GM12878 (cell line): ENCODE measurements at regions not wholly inside any gene's neighbourhood (a gene's known extent, or its start where the extent isn't known, plus 50 kb on each side); places are given as distances from the start of the nearest gene placed in this dataset.

Source experiments
- ATAC-seq: fragments of 200-7000 bp; cut with Tn5 transposase; 3 replicates; pipeline ENCODE4 v1.9.1; 2020; ENCODE audit warnings: mild to moderate bottlenecking, moderate library complexity
- BruUV-seq: library from RNA; stranded (reverse); fragments of 400-500 nt; replicated peaks from 2 replicates; lab custom pipeline; 2021; lab: Mats Ljungman, UMichigan
- CTCF ChIA-PET: fragments of 300-600 bp; sonication (Branson Sonifier 250); formaldehyde crosslinking; extraction: SDS; loops from one replicate; lab custom pipeline; 2021; ENCODE audit warnings: inconsistent platforms; lab: Yijun Ruan, JAX
- POLR2A ChIA-PET: fragments of 350-600 bp; formaldehyde crosslinking; extraction: SDS; loops from one replicate; lab custom pipeline; 2021; ENCODE audit warnings: inconsistent platforms; lab: Charles Lee
- RAD21 ChIA-PET: fragments of 300-600 bp; sonication (Branson Sonifier 250); formaldehyde crosslinking; loops from one replicate; lab custom pipeline; 2023; ENCODE audit warnings: antibody characterized with exemption; ENCODE audit not compliant: unreplicated experiment; lab: Charles Lee
- SMC1A ChIA-PET: fragments of 300-600 bp; sonication (Branson Sonifier 250); formaldehyde crosslinking; loops from one replicate; lab custom pipeline; 2023; ENCODE audit not compliant: unreplicated experiment, uncharacterized antibody; lab: Charles Lee
- DNase-seq: peaks from one replicate; pipeline ENCODE4 v3.0.0-alpha.2; 2011; ENCODE audit warnings: low read depth, low spot score
- FAIRE-seq: peaks from 3 replicates; lab custom pipeline; 2011; peaks lifted over from hg19 to GRCh38; lab: Jason Lieb, UNC
- H2AFZ ChIP-seq: 2 replicates; pipeline ENCODE4 v1.6.0; 2011; ENCODE audit warnings: low read depth, low read length, control low read depth; ENCODE audit not compliant: control insufficient read depth
- H3K27ac ChIP-seq: 2 replicates; pipeline ENCODE4 v1.5.1; 2011; ENCODE audit warnings: control low read depth; ENCODE audit not compliant: control insufficient read depth, insufficient read depth
- H3K27me3 ChIP-seq, 2 experiments: replicated peaks in 1 of 2; 2 replicates each; pipeline versions ENCODE4 v1.6.0 to v1.6.1; 2011; ENCODE audit warnings: low read length in 1 of 2; ENCODE audit not compliant: control insufficient read depth in 2 of 2, insufficient read depth in 2 of 2
- H3K36me3 ChIP-seq, 2 experiments: 2 replicates each; pipeline ENCODE4 v1.5.1; 2011; ENCODE audit warnings: low read length in 1 of 2; ENCODE audit not compliant: control insufficient read depth in 2 of 2, insufficient read depth in 2 of 2
- H3K4me1 ChIP-seq: 2 replicates; pipeline ENCODE4 v1.6.1; 2011; ENCODE audit warnings: mild to moderate bottlenecking, low read length, moderate library complexity, mixed read lengths; ENCODE audit not compliant: control insufficient read depth, insufficient read depth
- H3K4me2 ChIP-seq: 2 replicates; pipeline ENCODE4 v1.6.0; 2011; ENCODE audit warnings: control low read depth; ENCODE audit not compliant: control insufficient read depth, insufficient read depth
- H3K4me3 ChIP-seq: fragments of 200-600 bp; sonication (generic); 2 replicates; pipeline ENCODE4 v1.5.1; 2016
- H3K79me2 ChIP-seq: 2 replicates; pipeline ENCODE4 v1.6.0; 2011; ENCODE audit warnings: low read length; ENCODE audit not compliant: control insufficient read depth, insufficient read depth
- H3K9ac ChIP-seq: 2 replicates; pipeline ENCODE4 v1.8.0; 2011; ENCODE audit warnings: low read length, control low read depth, mixed read lengths; ENCODE audit not compliant: control insufficient read depth, insufficient read depth
- H3K9me3 ChIP-seq: replicated peaks from 3 replicates; pipeline ENCODE4 v1.5.1; 2011; ENCODE audit warnings: mild to moderate bottlenecking, low read length; ENCODE audit not compliant: control insufficient read depth, insufficient read depth
- H4K20me1 ChIP-seq: 2 replicates; pipeline ENCODE4 v1.6.0; 2011; ENCODE audit not compliant: control insufficient read depth, insufficient read depth
- ATF7 ChIP-seq: fragments of 450-650 bp; IDR thresholded peaks from 2 replicates; pipeline ENCODE4 v1.6.1; 2016; ENCODE audit warnings: low read depth, mild to moderate bottlenecking
- BCL11A ChIP-seq: IDR thresholded peaks from 2 replicates; pipeline ENCODE4 v1.6.1; 2011; ENCODE audit warnings: low read depth, low read length
- CHD4 ChIP-seq: fragments of 200-600 bp; sonication (generic); IDR thresholded peaks from 2 replicates; pipeline ENCODE4 v1.6.1; 2016; ENCODE audit warnings: mild to moderate bottlenecking
- CREB1 ChIP-seq: IDR thresholded peaks from 2 replicates; pipeline ENCODE4 v1.6.1; 2012; ENCODE audit warnings: low read depth, mild to moderate bottlenecking, inconsistent platforms
- GATAD2B ChIP-seq: fragments of 450-650 bp; conservative IDR thresholded peaks from 2 replicates; pipeline ENCODE4 v1.6.1; 2017; ENCODE audit warnings: low read depth, mild to moderate bottlenecking, moderate library complexity
- HDGF ChIP-seq: fragments of 450-650 bp; IDR thresholded peaks from 2 replicates; pipeline ENCODE4 v1.6.1; 2016; ENCODE audit warnings: antibody characterized with exemption
- IKZF1 ChIP-seq: fragments of 450-650 bp; conservative IDR thresholded peaks from 2 replicates; pipeline ENCODE4 v1.6.1; 2017; ENCODE audit warnings: antibody characterized with exemption, mild to moderate bottlenecking
- NRF1 ChIP-seq: conservative IDR thresholded peaks from 2 replicates; pipeline ENCODE4 v1.6.1; 2011; ENCODE audit warnings: mild to moderate bottlenecking, low read depth, low read length, improper control_type of control experiment
- SIN3A ChIP-seq: IDR thresholded peaks from 2 replicates; pipeline ENCODE4 v1.6.1; 2012; ENCODE audit warnings: low read depth, low read length, improper control_type of control experiment
- SP1 ChIP-seq: IDR thresholded peaks from one replicate; pipeline ENCODE4 v1.6.1; 2011; ENCODE audit warnings: low read depth, low read length
- SUPT20H ChIP-seq: IDR thresholded peaks from 2 replicates; pipeline ENCODE4 v1.6.1; 2011; ENCODE audit warnings: low read depth, mild to moderate bottlenecking, low read length, moderate library complexity, borderline replicate concordance; ENCODE audit not compliant: control insufficient read depth
- WGBS: methylation state at CpG from one replicate; pipeline ENCODE4 v1.1.6; 2016; ENCODE audit warnings: low lambda C conversion rate; ENCODE audit not compliant: insufficient replicate concordance, insufficient coverage; ENCODE audit errors: missing lambda C conversion rate; 5-methylcytosine and 5-hydroxymethylcytosine counted together
- in situ Hi-C: fragments of 300-500 bp; cut with MboI; formaldehyde crosslinking; loops from 9 replicates; pipeline ENCODE4 v1.14.3; 2018; ENCODE audit warnings: mixed read lengths
- intact Hi-C: fragments of 100-400 bp; cut with micrococcal nuclease; formaldehyde crosslinking; loops from one replicate; pipeline ENCODE4 v1.14.2; 2022; ENCODE audit not compliant: unreplicated experiment
- TF ChIP-seq, protein P1 (sequence below): IDR thresholded peaks from 2 replicates; pipeline ENCODE4 v1.6.1; 2012; ENCODE audit warnings: low read length, inconsistent platforms
- TF ChIP-seq, protein P2 (sequence below): fragments of 150-350 bp; IDR thresholded peaks from 2 replicates; pipeline ENCODE4 v1.6.1; 2016; ENCODE audit warnings: low read depth, low read length
- TF ChIP-seq, protein P3 (sequence below): fragments of 450-650 bp; IDR thresholded peaks from 2 replicates; pipeline ENCODE4 v1.6.1; 2017; ENCODE audit warnings: low read depth, mild to moderate bottlenecking, moderate library complexity
- TF ChIP-seq, protein P4 (sequence below): IDR thresholded peaks from 2 replicates; pipeline ENCODE4 v1.6.1; 2012; ENCODE audit warnings: improper control_type of control experiment, low read depth, low read length; ENCODE audit not compliant: insufficient replicate concordance

DNA sequence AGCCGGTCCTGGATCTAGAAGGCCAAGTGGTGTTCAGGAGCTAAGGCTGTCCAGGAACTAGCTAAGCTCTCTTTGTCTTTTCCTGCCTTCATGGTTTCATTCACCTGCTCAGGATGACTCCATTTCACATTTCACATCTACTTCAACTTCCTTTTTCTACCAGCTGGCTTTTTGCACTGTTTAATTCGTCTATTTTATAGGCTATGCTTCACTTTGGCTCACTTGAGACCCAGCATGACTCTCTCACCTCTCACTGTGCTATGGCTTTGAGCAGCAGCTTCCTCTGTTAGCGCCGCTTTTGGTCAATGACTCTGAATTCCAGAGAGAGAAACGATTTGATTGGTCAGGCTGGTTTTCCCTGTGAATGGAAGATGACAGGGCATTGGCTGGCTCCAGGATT, 213.5 kb upstream of the CLNK start:
- in situ Hi-C loops (no loop called here), intact Hi-C loops (no loop called here)
- BruUV-seq, result no TSS peak
- SMC1A ChIA-PET, result no interaction called here
- Histone ChIP-seq H3K4me2 (no peak overlapping the region), H3K79me2 (no peaks in the 10 kb centered on the region), H4K20me1 (no peaks in the 10 kb centered on the region), H2AFZ (peak overlapping the region; percentile 19; the same call in 1 of the 2 replicates), H3K36me3 (no peaks in the 10 kb centered on the region), H3K4me3 (no peak overlapping the region), H3K9ac (no peak overlapping the region), H3K4me1 (no peaks in the 10 kb centered on the region), H3K27ac (no peak overlapping the region), H3K27me3 (no peaks in the 10 kb centered on the region), H3K9me3 (no peaks in the 10 kb centered on the region; the same call in 2 of the 3 replicates)
- RAD21 ChIA-PET, result no interaction called here
- CTCF ChIA-PET, result no interaction called here
- POLR2A ChIA-PET, result interaction anchor here (0.6 kb wide), 1 partner anchor 1214 kb away, joined by 4 read pairs; no protein-coding TSS in a partner anchor
- ATAC-seq (no peak), DNase-seq (no peak), FAIRE-seq (no peak)
- WGBS, result 71% methylated on average over 5 of the region's 5 CpGs
- TF ChIP-seq HDGF (no peak), IKZF1 (no peak), ATF7 (no peak), SUPT20H (no peak), SIN3A (no peak), GATAD2B (no peak), CREB1 (no peak), SP1 (no peak), NRF1 (no peak), CHD4 (no peak), BCL11A (no peak)
- TF ChIP-seq, protein P1, sequence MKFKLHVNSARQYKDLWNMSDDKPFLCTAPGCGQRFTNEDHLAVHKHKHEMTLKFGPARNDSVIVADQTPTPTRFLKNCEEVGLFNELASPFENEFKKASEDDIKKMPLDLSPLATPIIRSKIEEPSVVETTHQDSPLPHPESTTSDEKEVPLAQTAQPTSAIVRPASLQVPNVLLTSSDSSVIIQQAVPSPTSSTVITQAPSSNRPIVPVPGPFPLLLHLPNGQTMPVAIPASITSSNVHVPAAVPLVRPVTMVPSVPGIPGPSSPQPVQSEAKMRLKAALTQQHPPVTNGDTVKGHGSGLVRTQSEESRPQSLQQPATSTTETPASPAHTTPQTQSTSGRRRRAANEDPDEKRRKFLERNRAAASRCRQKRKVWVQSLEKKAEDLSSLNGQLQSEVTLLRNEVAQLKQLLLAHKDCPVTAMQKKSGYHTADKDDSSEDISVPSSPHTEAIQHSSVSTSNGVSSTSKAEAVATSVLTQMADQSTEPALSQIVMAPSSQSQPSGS, result no peak
- TF ChIP-seq, protein P2, sequence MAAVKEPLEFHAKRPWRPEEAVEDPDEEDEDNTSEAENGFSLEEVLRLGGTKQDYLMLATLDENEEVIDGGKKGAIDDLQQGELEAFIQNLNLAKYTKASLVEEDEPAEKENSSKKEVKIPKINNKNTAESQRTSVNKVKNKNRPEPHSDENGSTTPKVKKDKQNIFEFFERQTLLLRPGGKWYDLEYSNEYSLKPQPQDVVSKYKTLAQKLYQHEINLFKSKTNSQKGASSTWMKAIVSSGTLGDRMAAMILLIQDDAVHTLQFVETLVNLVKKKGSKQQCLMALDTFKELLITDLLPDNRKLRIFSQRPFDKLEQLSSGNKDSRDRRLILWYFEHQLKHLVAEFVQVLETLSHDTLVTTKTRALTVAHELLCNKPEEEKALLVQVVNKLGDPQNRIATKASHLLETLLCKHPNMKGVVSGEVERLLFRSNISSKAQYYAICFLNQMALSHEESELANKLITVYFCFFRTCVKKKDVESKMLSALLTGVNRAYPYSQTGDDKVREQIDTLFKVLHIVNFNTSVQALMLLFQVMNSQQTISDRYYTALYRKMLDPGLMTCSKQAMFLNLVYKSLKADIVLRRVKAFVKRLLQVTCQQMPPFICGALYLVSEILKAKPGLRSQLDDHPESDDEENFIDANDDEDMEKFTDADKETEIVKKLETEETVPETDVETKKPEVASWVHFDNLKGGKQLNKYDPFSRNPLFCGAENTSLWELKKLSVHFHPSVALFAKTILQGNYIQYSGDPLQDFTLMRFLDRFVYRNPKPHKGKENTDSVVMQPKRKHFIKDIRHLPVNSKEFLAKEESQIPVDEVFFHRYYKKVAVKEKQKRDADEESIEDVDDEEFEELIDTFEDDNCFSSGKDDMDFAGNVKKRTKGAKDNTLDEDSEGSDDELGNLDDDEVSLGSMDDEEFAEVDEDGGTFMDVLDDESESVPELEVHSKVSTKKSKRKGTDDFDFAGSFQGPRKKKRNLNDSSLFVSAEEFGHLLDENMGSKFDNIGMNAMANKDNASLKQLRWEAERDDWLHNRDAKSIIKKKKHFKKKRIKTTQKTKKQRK, result no peak
- TF ChIP-seq, protein P3, sequence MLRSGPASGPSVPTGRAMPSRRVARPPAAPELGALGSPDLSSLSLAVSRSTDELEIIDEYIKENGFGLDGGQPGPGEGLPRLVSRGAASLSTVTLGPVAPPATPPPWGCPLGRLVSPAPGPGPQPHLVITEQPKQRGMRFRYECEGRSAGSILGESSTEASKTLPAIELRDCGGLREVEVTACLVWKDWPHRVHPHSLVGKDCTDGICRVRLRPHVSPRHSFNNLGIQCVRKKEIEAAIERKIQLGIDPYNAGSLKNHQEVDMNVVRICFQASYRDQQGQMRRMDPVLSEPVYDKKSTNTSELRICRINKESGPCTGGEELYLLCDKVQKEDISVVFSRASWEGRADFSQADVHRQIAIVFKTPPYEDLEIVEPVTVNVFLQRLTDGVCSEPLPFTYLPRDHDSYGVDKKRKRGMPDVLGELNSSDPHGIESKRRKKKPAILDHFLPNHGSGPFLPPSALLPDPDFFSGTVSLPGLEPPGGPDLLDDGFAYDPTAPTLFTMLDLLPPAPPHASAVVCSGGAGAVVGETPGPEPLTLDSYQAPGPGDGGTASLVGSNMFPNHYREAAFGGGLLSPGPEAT, result no peak
- TF ChIP-seq, protein P4, sequence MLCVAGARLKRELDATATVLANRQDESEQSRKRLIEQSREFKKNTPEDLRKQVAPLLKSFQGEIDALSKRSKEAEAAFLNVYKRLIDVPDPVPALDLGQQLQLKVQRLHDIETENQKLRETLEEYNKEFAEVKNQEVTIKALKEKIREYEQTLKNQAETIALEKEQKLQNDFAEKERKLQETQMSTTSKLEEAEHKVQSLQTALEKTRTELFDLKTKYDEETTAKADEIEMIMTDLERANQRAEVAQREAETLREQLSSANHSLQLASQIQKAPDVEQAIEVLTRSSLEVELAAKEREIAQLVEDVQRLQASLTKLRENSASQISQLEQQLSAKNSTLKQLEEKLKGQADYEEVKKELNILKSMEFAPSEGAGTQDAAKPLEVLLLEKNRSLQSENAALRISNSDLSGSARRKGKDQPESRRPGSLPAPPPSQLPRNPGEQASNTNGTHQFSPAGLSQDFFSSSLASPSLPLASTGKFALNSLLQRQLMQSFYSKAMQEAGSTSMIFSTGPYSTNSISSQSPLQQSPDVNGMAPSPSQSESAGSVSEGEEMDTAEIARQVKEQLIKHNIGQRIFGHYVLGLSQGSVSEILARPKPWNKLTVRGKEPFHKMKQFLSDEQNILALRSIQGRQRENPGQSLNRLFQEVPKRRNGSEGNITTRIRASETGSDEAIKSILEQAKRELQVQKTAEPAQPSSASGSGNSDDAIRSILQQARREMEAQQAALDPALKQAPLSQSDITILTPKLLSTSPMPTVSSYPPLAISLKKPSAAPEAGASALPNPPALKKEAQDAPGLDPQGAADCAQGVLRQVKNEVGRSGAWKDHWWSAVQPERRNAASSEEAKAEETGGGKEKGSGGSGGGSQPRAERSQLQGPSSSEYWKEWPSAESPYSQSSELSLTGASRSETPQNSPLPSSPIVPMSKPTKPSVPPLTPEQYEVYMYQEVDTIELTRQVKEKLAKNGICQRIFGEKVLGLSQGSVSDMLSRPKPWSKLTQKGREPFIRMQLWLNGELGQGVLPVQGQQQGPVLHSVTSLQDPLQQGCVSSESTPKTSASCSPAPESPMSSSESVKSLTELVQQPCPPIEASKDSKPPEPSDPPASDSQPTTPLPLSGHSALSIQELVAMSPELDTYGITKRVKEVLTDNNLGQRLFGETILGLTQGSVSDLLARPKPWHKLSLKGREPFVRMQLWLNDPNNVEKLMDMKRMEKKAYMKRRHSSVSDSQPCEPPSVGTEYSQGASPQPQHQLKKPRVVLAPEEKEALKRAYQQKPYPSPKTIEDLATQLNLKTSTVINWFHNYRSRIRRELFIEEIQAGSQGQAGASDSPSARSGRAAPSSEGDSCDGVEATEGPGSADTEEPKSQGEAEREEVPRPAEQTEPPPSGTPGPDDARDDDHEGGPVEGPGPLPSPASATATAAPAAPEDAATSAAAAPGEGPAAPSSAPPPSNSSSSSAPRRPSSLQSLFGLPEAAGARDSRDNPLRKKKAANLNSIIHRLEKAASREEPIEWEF, result no peak
